NK-92 treated with Interleukin-12 subunit alpha and Interleukin-12 subunit beta, amount 100 ng/mL, for 24 hours (cell line): ENCODE measurements at regions not wholly inside any gene's neighbourhood (a gene's known extent, or its start where the extent isn't known, plus 50 kb on each side); places are given as distances from the start of the nearest gene placed in this dataset.

Experiments used
- DNase-seq: peaks from one replicate; lab custom pipeline; 2025; lab: John Stamatoyannopoulos, UW

DNA sequence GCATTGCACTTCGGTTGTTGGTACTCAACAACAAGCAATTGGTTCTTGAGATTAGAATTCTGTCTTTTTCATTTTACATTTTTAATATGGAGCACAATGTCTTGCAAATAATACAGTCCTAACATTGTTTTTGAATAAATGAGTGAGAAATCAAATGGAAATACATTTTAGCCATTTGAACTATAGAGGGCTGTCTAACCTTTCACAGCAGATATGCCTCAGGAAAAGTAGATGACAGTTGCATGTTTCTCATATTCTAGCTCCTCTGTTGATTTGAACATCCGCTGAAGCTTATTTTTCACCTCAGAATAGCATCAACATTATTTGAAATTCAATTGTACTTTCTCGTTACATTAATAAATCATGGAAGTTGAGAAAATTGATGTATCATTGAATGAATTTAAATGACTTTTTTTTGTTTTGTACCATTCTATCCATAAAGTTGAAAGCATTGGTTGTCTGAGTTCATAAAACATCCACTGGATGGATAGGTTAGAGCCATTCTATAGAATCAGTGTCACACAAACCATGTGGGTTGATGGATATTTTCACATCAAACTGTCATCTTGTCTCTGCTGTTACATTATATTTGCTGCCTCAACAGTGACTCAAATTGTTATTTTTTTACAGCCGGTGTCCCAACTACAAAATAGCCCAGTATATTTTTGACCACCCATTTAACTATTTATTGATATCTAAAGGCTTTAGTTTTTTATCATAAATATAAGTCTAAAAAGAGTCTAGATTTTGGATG lies 928.3 kb downstream of the NSUN3 start:
- no peak for DNase-seq

DNA sequence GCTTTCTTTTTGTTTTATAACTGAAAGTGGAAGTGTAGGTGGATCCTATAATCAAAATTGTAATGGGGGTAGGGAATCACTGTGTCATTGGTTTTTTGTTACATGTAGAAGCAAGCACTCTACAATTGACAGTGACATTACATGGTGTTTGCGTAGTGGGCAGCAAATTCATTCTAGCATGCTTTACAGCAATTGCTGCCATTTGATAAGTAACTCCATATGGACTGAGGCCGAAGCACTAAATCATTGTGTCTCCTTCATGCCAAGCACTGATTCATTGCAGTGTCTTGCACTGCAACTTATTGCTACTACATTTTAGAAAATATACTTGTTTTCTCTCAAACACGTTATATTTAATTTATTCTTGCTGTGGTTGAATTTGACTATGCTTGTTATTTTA lies 933.9 kb downstream of the NSUN3 start:
- DNase-seq, result no peak

DNA sequence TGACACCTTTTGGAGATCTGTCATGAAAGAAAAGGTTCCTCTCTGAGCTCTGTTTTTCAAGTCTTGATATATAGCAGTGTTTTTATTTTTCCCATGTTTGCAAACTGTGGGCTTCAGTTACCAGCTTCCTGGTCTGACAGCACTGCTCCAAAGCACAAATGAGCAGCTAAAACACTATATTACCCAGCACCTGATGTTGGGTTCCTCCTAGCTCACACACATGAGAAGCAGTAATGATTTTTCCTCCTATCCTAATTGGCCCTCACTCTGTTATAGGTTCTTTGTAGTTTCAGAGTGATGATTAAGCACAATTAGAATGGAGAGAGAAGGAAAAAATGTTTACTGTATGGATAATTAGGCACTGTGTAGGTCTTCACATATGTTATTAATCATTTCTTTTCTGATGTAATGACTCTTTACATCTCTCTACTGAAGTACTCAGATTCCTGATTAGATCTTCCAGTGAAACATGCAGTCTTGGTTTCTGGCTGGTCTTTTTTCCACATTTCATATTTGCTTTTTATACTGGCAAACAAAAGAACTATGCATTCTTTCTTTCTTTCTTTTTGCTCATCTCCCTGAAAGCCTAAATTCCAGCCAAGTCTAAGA lies 939.7 kb downstream of the NSUN3 start:
- DNase-seq, result no peak

DNA sequence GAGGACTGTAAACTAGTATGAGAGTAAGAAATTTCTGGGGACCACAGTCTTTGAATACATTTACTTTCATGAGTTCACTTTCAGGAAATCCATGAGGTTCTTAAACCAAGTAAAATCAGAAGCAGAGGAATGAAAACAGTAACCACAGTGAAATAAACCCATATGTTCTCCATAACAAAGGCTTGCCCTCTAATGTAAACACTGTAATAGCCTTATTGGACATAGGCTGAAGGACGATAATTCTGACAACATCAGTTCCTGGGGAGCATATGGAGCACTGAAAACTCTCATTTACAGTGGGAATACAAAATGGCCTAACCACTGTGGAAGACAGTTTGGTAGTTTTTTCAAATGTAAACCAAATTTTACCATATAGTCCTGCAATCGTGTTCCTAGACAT lies 965.8 kb downstream of the NSUN3 start:
- DNase-seq, result no peak

DNA sequence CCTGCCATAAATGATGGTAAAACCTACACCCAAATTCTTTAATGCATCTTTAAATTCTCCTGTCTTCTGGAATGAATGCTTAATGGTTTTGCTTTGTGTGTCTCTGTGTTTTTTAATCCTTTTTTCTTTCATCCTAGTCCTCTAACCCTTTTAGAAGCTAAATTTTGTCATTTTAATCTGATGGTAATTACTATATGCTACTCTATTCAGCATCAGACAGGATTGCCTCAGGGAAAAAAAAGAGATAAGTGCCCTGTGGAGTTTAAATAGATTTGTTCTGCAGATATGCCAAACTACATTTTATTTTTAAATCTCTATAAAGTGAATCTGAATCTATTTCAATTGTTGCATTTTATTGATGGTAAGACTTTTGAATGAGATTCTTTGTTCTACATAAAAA lies 966.8 kb downstream of the NSUN3 start:
- no peak for DNase-seq

DNA sequence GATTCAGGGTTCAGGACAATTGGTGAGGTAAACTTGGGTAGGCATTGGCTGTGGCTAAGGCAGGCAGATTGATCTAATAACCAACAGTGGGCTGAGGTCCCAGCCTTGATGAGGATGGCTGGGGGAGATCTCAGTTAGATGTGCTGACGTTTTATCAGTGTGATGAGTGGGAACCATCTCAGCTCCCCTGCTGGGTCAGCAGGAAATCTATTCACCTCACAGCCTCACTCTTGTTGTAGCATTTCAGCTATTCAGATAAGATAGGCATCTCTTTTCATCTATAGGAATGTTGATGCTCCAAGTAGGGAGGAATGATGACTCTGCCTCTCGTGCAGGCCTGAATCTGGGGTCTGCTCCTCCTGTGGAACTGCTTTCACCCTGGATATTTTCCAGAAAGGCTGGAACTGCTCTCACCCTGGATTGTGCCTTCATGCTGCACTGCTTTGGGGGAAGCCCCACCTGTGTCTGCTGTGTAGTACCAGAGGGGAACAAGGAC lies 973.7 kb downstream of the NSUN3 start:
- no peak for DNase-seq

DNA sequence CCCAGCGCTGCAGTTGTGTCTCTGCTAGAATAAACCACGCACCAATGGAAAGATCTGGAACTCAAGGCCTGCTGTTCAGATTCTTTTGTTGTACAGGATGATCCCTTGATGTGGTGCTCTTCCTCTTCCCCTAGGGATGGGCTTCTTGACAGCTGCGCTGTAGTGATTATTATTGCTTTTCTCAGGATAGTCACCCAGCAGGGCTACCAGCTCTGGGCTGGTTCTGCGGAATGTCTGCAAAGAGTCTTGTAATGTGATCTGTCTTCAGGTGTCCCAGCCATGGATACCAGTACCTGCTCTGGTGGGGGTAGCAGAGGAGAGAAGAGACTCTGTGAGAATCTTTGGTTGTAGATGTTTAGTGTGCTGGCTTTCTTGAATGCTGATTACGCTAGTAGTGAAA lies 974.2 kb downstream of the NSUN3 start:
- no peak for DNase-seq

DNA sequence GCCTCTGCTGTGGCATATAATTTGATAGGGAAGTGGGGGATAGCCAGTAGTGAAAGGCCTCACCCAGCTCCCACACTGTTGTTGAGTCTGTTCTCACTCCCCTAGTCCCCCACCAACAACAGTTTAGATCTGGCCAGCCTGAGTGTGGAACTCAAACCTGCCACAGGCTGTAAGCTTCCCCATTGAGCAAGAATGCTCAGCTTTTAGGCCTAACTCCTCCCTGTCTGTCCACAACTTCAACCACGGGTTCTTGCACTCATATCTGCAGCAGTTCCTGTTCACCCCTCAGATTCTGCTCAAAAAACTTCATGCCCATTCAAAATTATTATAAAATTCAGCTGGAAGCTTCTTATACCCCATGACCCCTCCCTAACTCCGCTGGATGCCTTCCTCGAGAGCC lies 975.1 kb downstream of the NSUN3 start:
- DNase-seq, result no peak

DNA sequence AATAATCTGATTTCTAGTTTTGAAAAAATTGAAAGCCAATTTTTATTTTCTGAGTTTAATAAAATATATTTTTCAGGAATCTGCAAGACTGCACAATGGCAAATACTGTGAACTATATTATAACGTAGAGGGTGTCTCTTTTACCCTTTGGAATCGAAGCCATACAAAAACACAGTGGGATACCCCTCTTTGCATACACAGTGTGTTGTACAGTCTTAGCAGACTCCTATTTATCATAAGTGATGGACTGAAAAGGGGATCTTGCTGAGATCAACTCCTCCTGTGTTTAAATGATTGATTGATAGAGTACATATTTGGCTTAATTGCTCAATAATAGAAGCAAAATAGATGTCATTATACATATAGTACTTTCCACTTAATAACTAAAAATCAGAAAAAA lies 981.2 kb downstream of the NSUN3 start:
- DNase-seq, result no peak

DNA sequence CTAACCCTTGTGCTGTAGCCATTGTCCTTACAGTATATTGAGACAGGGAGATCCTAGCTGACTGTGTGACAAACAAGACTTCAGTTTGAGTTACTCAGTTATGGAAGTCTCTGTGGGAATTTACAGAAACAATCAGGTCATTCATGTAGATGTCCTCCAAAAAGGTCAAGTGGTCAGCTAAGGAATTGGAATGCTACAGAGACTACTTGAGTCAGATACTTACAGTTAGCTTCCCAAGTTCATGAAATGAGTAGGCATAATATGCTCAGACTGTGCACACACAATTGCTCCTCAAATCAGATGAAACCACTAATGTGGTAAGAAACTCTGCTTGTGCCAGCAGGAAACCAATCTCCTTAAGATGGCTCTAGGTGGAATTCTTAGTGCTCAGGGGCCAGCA lies 985.7 kb downstream of the NSUN3 start:
- DNase-seq, result no peak

DNA sequence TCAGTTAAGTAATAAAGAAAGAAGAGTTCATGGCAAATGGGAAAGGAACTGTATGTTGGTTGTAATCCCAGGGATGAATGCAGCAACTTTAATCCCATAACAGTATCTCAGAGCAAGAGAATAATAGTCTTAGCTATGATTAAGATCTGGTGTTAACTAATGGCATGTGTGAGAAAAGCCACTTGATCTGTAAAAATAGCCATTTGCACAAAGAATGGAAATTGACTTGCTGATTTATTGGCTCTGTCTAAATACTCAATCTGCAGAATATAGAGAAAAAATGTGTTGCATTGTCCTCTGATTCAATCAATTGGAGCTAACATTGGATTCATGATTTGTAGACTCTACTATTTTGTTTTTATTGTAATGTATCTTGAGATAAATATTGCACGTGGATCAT lies 987.0 kb downstream of the NSUN3 start:
- no peak for DNase-seq

DNA sequence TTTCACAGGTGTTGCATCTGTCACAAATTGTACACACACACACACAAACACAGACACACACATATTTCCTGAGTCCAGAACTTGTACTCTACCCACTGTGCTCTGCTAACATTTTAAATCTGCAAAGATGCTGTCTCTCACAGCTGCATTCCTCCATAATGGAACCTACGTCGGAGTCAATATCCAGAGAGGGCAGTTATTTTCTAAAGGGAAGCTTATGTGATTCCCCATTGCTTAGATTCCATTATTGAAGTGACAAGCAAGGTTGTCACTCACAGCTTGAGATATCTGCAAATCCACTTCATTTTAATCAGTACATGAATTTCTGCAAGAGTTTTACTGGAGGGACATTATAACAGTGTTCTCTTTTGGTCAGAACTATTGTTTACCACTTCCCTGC lies 992.4 kb downstream of the NSUN3 start:
- no peak for DNase-seq

DNA sequence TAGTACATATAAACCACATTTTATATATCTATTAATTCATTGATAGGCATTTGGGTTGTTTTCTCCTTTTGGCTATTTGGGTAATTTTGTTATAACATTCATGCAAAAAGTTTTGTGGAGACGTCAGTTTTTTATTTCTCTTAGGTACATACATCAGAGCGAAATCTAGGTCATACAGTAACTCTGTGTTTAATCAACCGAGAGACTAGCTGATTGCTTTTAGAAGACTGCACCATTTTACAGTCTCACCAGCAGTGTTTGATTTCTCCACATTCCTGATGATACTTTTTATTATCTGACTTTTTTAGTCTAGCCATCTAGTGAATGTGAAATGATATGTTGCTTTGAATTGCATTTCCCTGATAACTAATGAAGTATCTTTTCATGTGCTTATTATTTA lies 1019.3 kb downstream of the NSUN3 start:
- DNase-seq, result no peak

DNA sequence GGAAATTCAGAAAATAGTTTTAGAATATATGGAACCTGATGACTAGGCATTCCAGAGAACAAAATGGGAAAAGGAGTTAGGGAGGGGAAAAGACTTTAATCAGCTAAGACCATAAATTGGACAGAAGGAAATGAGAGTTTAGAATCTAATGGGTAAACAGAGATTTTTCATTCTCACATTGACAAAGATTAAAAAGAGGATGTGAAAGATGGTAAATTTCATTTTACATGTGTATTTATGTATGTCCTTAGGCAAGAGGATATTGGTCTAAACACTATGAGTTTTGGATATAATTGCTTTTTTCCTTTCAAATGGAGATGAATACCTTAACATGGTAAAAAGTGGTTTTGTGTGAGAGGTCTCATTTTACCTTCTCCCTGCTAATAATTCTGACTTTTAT lies 1021.9 kb downstream of the NSUN3 start:
- DNase-seq, result no peak

DNA sequence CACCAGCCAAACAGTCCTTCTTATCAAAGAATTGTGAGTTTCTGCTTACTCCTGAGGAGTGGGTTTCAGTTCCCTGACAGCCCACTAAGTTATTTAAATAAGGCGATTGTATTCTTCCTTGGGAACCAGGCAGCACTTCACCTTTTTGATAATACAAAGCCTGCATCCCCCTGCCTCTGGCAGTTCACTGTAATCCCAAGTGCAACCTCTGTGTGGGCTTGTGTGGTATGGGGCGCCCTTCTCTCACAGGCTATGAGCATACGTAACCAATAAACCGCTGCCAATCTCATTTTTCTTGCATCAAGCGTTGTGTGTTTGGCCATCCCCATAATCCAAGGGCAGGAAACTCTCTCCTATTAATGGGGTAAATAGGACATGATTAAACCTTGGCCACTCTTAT lies 1025.6 kb downstream of the NSUN3 start:
- DNase-seq, result no peak

DNA sequence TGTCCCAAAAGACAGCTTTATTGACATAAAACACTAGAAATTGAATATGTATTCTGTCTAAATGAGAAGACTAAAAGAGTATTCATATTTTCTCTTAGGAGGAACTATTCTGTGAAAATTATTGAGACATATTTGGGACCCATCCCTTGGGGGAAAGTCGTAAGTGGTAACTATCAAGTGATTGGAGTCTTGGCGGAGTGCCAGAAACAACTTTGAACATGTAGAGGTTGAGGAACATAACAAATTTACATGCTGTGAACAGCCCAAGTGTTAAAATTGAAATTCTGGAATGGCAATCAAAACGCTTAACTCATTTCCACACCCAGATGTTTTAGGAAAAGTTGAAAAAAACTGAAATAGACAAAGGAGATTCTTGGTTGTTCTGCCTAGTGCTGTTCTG lies 1034.6 kb downstream of the NSUN3 start:
- no peak for DNase-seq

DNA sequence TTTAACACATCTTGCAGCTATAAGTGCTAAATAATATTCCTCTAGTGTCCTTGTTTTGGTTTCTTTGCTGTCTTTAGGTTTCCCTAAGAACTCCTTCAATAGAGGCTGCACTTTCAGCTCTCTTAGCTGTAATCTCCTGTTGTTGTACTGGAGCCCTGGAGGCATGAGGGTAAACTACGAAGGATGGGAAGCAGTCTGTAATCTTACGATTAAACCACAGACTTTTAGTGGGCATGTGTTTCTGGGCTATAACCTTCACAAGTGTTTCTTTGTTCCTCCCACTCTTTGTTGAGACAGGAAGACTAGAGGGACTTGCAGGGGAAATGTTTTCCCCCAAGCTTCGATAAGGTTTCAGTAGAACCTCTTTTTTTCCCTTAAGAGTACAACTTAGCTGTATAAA lies 1058.1 kb downstream of the NSUN3 start:
- DNase-seq, result no peak

DNA sequence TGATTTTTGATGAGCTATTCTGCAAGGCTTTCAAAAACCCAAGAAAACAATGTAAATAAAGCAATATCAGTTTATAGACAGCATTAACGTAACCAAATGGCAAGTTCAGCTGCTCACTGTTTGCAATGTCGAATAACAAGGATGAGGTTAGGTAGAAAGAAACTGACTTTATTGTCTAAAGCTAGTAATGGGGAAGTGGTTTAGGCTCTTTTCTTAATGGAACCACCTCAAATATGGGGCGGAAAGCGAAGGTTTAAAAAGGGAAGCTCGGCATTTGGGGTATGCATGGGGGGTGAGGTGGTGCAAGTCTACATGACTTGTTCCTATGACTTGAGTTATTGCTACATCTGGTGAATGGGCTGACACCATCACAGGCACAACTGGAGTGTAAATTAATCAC lies 1060.2 kb downstream of the NSUN3 start:
- DNase-seq, result no peak

DNA sequence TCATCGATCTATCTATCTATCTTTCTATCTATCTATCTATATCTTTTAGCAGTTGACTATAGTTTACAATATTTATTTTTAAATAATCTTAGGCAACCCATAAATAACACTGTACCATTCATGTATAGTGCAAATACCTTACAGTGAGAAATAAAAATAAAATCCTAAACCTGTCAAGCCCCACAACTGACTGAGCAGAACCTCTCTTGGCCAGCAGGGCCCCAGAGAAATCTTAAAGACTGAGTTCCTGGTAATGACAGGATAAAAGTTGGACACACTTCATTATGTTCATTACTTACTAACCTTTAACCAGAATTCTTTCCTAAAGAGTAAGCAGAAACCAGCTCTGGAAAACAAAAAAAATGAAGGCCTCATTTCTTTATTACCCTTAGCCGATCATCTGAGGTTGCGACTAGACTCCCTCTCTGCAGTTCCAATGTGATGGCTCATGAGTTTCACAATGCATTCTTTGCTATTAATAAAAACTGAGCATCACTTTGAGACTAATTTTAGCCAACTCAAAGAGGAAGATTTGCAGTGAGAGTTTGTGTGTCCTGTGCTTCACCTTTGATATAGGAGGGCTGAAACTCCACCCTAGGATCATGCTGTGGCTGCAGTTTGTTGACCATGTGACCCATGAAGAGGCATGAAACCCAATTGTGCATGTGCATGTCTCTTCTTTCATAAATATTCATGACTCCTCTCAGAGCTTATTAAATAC lies 1072.0 kb downstream of the NSUN3 start:
- no peak for DNase-seq

DNA sequence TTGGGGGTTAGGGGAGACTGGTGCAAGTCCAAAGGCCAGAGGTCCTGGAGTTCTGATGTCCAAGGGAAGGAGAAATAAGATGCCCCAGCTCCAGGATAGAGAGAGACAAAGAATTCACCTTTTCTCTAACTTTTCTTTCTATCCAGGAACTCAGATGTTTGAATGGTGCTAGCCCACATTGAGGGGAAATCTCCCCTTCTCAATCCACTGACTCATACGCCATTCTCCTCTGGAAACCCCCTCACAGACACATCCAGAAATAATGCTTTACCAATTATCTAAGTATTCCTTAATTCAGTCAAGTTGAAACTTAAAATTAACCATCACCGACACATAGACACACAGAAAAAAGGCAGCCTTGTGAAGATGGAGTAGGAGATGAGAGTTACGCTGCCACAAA lies 1085.2 kb downstream of the NSUN3 start:
- DNase-seq, result no peak

DNA sequence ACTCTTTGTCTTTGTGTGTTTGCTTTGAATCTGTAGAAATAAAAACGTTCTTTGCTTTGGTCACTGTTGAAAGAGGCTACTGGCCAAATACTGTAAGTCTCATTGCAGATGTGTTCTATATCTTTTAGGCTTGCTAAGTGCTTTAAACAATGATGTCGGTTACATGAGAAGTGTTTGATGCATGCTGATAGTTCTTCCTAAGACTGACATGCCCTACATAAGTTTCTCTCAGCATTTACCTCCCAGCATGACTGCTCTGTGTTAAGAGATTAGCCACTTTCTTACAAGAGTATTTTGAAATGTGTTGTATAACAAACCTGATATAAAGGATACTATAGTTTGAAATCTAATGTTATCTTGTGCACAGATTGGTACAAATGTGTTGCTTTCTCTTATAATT lies 1088.7 kb downstream of the NSUN3 start:
- no peak for DNase-seq

DNA sequence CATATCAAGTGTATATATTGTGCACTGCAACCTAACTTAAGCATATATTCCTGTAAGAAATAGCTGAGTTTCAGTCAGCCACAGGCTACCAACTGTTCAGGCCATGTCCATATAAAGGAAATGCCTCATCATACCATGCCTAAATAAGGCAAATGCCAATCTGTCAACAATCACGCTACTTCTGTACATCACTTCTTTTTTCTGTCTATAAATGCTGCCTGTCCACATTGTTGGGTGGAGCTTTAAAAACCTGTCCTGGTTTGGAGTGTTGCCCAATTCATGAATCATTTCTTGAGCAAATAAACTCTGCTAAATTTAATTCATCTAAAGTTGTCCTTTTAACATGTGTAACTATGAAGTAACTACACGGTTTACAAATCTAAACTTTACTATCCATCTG lies 1091.9 kb downstream of the NSUN3 start:
- no peak for DNase-seq

DNA sequence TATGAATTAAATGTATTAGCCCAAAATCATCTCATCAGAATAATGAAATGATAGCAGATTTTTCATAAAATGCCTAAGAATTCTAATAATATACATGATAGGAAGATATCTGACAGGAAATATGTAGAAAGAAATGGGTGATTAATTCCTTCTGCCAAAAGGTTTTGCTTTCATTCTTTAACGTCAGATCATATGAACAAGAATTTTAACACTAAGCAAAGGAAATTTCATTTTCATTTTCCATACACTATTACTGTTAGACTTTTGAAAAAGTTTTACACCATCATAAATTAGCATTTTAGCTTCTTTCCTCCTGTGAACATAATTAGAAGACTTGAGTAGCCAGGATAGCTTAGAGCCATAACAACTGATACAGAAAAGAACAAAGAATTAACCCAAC lies 1099.9 kb downstream of the NSUN3 start:
- DNase-seq, result no peak
